ENCODE measurements at regions not wholly inside any gene's neighbourhood (a gene's known extent, or its start where the extent isn't known, plus 50 kb on each side); places are given as distances from the start of the nearest gene placed in this dataset.

- TF ChIP-seq USF1 (IDR thresholded peaks at IDR 0.05): no peak
These were observed 396.8 kb upstream of the ANKRD30A start for GRCh38 chr10:36728626-36729025.

- no peak for TF ChIP-seq TEAD4 (IDR thresholded peaks at IDR 0.05)
- no peak for TF ChIP-seq NFIC (IDR thresholded peaks at IDR 0.05)
- no peak for TF ChIP-seq USF1 (IDR thresholded peaks at IDR 0.05)
- TF ChIP-seq TCF12 (IDR thresholded peaks at IDR 0.05; ENCODE audit: low read depth): no peak
- no peak for TF ChIP-seq FOXM1 (IDR thresholded peaks at IDR 0.05; ENCODE audit: borderline replicate concordance, low read depth)
- no peak for TF ChIP-seq CEBPB (IDR thresholded peaks at IDR 0.05)
- no peak for TF ChIP-seq TAF1 (IDR thresholded peaks at IDR 0.05; ENCODE audit: low read depth)
- TF ChIP-seq RAD21 (IDR thresholded peaks at IDR 0.05; ENCODE audit: low read depth): peak; percentile 32; the same call in 1 of the 2 replicates
- TF ChIP-seq REST (IDR thresholded peaks at IDR 0.05; ENCODE audit: low read depth): no peak
These were observed 399.5 kb upstream of the ANKRD30A start for GRCh38 chr10:36725581-36726520.

GRCh38 chr10:36722777-36723176 lies 402.6 kb upstream of the ANKRD30A start:
- TF ChIP-seq EGR1 (IDR thresholded peaks at IDR 0.05): no peak

- TF ChIP-seq MAX (IDR thresholded peaks at IDR 0.05): no peak
- TF ChIP-seq RAD21 (IDR thresholded peaks at IDR 0.05; ENCODE audit: low read depth): no peak
- no peak for TF ChIP-seq TCF12 (IDR thresholded peaks at IDR 0.05; ENCODE audit: low read depth)
These were observed 403.5 kb upstream of the ANKRD30A start for GRCh38 chr10:36721871-36722270.

- TF ChIP-seq TAF1 (IDR thresholded peaks at IDR 0.05; ENCODE audit: low read depth) (no peak), MAX (IDR thresholded peaks at IDR 0.05) (no peak), YY1 (IDR thresholded peaks at IDR 0.05; ENCODE audit: low read depth) (no peak), REST (IDR thresholded peaks at IDR 0.05; ENCODE audit: low read depth) (no peak), USF1 (IDR thresholded peaks at IDR 0.05) (no peak), RAD21 (IDR thresholded peaks at IDR 0.05; ENCODE audit: low read depth) (no peak), NFIC (IDR thresholded peaks at IDR 0.05) (no peak), CEBPB (IDR thresholded peaks at IDR 0.05) (no peak), CREB1 (IDR thresholded peaks at IDR 0.05; ENCODE audit: low read depth) (no peak), ZBTB7A (IDR thresholded peaks at IDR 0.05; ENCODE audit: low read depth) (no peak), EGR1 (IDR thresholded peaks at IDR 0.05) (no peak), TCF12 (IDR thresholded peaks at IDR 0.05; ENCODE audit: low read depth) (no peak), TEAD4 (IDR thresholded peaks at IDR 0.05) (no peak), EP300 (IDR thresholded peaks at IDR 0.05; ENCODE audit: borderline replicate concordance) (no peak), FOXM1 (IDR thresholded peaks at IDR 0.05; ENCODE audit: borderline replicate concordance, low read depth) (no peak)
These were observed 404.5 kb upstream of the ANKRD30A start for GRCh38 chr10:36720895-36721294.

- TF ChIP-seq RAD21 (IDR thresholded peaks at IDR 0.05; ENCODE audit: low read depth): no peak
- no peak for TF ChIP-seq TAF1 (IDR thresholded peaks at IDR 0.05; ENCODE audit: low read depth)
- TF ChIP-seq TCF12 (IDR thresholded peaks at IDR 0.05; ENCODE audit: low read depth): no peak
- no peak for TF ChIP-seq YY1 (IDR thresholded peaks at IDR 0.05; ENCODE audit: low read depth)
- TF ChIP-seq FOXM1 (IDR thresholded peaks at IDR 0.05; ENCODE audit: borderline replicate concordance, low read depth): no peak
- TF ChIP-seq TEAD4 (IDR thresholded peaks at IDR 0.05): no peak
- TF ChIP-seq MAX (IDR thresholded peaks at IDR 0.05): no peak
- no peak for TF ChIP-seq CEBPB (IDR thresholded peaks at IDR 0.05)
- TF ChIP-seq NFIC (IDR thresholded peaks at IDR 0.05): no peak
- TF ChIP-seq REST (IDR thresholded peaks at IDR 0.05; ENCODE audit: low read depth): no peak
- TF ChIP-seq USF1 (IDR thresholded peaks at IDR 0.05): no peak
- TF ChIP-seq CREB1 (IDR thresholded peaks at IDR 0.05; ENCODE audit: low read depth): no peak
- TF ChIP-seq ZBTB7A (IDR thresholded peaks at IDR 0.05; ENCODE audit: low read depth): no peak
- TF ChIP-seq EP300 (IDR thresholded peaks at IDR 0.05; ENCODE audit: borderline replicate concordance): no peak
- no peak for TF ChIP-seq EGR1 (IDR thresholded peaks at IDR 0.05)
These were observed 408.3 kb upstream of the ANKRD30A start for GRCh38 chr10:36717118-36717517.
